GM18511 (cell line): ENCODE measurements at regions not wholly inside any gene's neighbourhood (a gene's known extent, or its start where the extent isn't known, plus 50 kb on each side); places are given as distances from the start of the nearest gene placed in this dataset.

Experiments used
- ATAC-seq: cut with Tn5 transposase; IDR thresholded peaks from one replicate; pipeline ENCODE4 v1.9.1; 2021; ENCODE audit warnings: mild to moderate bottlenecking, moderate library complexity; ENCODE audit not compliant: unreplicated experiment

DNA sequence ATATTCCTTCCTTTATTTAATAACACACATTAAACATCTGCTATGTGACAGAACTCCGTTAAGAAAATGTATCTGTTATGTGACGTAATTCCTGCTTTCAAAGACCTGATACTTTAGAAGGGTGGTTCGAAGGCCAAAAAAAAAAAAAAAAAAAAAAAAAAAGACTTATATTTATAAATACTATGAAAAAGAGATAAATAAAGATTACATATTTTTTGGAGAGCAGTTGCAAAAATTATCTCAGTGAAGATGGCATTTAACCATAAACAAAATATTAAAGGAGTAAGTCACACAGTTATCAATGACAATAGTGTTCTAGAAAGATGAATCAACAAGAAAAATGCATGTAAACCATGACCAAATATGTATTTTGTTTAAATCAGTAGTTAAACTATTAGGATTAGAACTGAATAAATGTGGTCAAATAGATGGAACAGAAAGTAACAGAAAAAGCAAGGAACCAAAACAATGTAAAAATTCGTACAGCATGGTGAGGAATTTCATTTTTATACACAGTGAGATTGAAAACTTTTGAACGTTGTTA lies 612.3 kb upstream of the SLITRK5 start:
- ATAC-seq = no peak

DNA sequence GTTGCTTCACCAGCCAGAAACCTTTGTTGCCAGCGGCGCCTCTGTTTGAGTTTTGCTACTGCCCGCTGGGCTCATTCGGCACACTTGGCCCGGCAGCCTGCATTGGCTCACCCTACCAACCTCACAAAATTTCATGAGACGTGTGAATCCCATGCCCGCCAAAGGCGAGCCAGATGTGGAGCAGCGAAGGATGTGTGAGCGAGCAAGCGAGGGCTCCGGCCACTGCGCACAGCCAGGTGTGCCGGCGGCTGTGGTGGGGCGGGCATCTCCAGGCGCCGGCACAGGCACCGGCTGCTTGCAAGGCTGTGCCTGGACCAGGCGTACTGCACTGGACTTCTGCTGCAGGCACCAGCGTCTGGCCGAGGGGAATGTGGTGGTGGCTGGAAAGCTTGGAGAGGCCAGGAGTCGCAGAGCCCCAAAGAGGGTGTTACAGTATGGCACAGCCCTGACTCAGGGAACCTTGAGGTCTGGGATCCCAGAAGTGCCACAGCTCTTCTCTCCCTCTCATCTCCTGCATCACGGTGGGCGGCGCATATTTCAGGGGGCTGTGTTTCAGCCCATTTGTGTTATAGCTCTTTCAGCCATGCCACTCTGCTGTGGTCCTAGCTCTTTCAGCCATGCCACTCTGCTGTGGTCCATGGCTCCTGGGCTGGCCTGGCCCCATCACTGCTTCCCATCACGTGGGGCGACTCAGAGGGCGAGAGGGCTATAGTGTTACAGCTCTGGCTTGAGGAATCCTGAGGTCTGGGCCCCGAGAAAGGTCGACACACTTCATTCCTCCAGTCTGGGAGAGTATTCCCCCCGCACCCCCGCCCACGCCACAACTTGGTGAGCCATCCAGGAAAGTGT lies 592.0 kb upstream of the SLITRK5 start:
- no peak for ATAC-seq

DNA sequence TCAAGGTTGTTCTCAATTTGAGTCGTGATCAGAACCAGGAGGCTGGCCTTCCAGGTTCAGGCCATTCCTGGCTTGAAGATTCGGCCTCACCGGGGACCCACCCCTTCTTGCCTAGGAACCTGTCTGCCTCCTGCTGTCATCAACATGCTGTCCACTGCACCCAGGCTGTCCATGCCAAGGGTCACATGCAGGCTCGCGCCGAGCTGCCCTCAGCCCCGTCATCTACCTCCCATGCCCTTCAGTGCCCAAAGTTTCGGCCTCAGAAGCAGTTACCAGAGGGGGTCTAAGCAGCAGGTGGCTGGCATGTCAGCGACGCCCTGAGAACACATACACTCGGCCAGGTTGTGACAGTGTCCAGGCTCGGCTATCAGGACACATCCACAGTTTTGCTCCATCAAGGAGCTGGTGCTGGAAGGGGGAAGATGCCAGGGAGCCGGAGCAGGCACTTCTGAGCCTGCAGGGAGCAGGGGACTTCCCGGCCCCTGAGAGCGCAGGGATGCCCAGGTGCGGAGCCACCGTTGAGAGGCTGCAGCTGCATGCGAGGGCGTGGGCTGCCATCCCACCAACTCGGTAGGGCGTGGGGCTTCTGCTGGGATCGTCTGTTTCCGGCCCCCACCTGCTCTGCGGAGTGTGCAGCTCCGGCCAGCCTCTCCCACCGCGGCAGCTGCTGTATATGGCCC lies 590.9 kb upstream of the SLITRK5 start:
- ATAC-seq = no peak

DNA sequence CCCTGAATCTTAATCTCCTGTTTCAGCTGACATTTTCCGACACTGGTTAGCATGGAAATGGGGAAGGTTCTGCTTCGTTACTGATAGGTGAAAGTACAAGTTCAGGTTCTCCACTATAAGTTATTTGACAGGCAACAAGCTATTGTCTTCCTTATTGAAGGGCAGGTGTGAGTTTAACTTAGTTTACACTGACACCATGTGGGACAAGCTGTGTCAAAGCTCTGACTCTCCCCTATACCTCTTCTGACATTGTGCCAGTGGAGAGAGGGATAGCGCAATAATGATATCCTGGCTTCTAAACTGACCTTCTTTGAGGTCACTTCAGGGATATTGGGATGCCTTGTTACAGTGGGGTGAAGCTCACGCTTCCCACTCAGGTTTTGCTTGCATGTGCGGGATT lies 587.0 kb upstream of the SLITRK5 start:
- ATAC-seq = no peak

DNA sequence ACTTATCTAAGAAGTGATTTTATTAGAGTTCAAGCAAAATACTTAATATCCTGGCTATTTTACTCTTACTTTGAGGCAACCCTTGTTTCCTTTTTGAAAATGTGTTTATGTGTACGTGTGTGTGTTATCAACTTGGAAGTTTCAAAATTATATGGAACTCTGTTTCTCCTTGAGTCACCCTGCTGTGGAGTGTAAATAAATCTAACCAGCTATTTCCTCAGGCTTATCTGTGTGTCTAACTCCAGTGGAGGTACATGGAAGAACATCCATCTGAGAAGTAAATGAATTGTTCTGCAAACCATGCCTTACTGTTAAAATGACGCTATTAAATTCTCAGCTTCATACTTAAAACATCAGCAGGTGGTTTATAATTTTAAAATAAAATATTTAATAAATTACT lies 583.4 kb upstream of the SLITRK5 start:
- no peak for ATAC-seq

DNA sequence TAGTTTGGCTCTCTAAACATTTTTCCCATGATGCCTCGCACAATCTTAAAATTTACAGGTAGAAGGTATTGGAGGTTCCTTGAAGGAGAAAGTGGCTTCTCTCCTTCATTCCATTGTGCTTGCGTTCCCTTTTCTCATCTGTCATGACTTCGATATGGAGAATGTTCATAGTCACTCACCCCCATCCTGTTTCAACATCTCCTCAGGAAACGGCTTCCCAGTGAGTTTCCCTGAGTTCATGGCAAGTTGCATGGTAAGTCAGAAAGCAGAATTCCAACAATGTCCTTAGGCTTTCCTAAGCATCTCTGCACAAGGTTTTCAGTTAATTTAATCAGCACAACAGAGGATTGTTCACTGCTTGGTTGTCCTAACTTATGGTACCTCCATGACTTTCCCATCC lies 581.8 kb upstream of the SLITRK5 start:
- ATAC-seq = no peak

DNA sequence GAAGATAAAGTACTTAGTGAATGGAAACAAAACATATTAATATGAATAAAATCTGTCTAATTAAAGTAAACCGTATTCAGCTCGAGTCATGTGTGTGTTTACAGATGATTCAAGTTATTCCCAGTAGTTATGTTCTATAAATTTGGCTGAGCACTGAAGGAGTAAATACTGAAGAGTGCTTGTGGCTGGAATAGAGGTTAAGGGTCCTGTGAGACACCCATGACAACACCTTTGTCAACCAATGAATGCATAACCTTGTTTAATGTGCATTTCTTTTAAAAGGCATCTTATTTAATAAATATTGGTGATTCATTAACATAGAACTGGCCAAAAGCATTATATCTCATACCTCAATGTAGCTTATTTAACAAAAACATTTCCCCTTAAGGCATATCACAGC lies 577.8 kb upstream of the SLITRK5 start:
- no peak for ATAC-seq

DNA sequence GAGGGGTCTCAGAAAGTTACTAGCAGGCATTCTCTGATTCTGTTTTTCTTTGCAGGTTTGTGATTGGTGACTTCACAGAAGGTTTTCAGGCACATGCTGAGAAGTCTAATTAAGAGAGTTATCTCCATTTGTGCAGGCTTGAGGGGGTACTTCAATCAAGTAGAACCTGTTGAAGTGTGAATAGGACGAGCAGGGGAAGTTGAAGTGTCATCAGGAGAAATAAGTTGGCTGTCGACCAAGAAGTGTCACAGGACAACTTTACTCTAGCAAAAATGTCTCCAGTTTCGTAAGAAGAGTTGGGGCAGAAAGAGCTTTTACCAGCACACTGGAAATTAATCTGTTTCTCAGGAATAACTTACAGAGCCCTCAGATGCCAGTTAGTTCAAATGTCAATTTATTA lies 576.5 kb upstream of the SLITRK5 start:
- ATAC-seq = no peak

DNA sequence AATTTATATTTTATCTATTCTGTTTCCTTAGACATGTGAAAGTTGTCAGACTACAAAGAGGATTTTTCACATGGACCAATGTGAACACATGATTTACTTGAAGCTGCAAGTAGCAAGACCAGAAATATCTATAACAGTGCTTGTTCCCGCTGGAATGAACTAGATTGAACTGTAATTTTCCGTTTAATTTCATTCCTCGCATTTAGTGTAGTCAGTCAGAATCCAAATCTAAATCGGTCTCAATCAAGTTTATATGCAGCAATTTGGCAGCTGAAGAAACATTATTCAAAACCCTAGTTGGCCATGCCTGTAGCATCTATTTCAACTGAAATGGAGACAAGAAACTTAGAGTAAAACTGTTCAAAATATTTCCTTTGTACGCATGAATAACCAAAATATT lies 570.7 kb upstream of the SLITRK5 start:
- ATAC-seq = no peak

DNA sequence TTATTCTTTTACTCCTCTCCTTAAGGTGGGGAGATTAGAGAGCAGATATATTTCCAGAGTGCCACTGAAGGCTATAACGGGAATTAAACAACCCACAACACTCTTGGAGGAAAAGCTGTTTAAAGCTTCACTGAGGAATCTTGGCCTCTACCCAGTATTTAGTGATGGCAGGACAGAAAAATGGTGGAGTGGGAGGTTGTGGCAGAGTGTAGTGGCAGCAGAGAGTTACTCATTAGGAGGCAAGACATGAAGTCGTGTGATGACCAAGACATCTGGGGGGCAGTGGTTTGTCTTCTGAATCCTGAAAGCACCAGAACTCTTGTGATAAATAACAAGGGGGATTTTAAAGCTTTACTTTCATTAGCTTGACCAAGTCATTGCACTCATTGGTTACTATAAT lies 563.5 kb upstream of the SLITRK5 start:
- ATAC-seq = no peak

DNA sequence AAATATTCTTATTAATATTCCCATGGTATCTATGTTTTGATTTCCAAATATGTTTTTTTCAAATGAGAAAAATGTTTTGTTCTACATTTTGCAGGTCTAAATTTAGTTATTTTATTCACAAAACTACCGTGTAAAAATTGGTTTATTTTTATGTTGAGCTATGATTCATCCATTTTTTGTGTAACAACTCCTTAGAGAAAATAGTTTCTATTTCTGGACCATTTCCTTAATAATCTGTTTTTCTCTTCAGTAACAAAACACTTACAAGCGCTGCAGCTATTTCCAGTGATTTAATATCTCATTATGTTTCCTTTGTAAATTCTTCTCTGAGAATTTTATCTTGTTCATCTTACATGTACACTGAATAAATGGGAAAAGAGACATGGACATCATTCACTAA lies 550.7 kb upstream of the SLITRK5 start:
- no peak for ATAC-seq

DNA sequence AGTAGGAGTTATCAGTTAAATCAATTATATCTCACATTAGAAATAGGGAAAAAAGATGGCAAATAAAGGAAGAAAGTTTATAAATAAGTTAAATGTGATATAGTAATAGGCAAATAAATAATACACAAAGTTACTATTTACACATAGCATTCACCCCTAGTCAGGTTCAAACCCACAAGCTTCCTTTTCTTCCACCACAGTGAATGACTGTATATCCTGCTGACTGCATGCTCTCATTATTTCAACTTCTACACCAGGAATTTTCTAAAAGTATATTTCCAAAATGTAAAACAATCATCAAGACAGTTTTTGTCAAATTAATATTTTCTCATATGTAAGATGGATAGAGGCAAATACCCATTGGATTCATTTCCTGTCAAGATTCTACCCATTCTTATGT lies 548.6 kb upstream of the SLITRK5 start:
- no peak for ATAC-seq

DNA sequence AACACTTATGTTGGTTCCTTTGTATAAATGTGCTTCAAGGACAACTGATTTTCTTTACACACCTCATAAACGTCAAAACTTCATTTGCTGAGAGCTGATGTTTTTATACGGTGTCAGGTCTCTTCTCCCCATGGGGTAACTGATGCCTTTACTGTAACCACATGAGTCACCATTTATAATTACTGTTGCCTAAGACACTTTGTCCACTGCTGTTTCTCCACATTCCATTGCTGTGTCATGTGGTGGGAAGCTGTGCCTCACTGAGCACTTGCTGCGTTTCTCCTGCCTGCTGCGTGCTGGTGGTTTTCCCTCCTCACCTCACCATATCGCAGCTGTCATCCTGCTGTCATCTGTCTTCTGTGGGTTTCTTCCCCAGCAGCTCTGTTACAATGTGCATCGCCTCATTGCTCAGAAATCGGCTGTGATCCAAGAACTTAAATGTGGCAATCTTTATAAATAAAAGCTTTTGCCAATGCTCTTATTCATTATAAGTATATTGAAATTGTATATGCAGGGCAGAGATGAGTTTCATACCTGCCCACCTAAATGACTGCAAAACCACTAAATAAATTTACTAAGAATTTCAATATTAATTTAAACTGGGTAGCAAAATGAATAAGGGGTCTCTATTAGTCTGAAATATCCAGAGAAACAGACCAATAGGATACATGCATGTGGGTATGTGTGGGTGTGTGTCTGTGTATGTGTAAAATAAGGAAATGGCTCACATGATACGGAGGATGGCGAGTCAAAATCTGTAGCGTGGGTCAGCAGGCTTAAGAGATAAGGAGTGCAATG lies 547.0 kb upstream of the SLITRK5 start:
- no peak for ATAC-seq

DNA sequence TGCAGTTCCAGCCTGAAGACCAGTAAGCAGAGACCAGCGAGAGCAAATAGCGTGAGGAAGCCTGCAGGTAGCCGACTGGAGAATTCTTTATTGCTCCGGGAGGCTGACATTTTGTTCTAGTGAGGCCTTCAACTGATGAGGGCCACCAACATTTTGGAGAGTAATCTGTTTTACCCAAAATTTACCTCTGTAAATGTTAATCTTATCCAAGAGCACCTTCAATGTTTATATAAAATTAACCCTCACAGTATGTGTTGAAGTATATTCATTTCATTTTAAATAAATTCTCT lies 546.4 kb upstream of the SLITRK5 start:
- ATAC-seq = no peak

DNA sequence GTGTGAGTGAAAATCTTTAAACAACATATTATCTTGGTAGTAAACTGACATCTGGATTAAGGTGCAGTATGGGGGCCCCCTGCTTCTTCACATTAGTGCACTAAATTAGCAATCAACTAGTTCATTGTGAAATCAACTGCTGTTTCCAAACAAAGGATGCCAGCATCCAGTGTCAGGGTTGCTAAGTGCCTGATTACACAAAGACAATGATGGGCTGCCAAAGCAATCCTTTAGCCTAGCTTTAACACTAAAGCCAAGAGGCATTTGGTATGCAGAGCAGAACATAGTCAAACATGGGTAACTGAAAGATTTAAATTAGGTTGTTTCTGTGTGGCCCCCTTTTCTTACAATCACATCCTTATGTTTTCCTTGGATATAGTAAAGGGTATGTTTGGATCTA lies 543.1 kb upstream of the SLITRK5 start:
- no peak for ATAC-seq

DNA sequence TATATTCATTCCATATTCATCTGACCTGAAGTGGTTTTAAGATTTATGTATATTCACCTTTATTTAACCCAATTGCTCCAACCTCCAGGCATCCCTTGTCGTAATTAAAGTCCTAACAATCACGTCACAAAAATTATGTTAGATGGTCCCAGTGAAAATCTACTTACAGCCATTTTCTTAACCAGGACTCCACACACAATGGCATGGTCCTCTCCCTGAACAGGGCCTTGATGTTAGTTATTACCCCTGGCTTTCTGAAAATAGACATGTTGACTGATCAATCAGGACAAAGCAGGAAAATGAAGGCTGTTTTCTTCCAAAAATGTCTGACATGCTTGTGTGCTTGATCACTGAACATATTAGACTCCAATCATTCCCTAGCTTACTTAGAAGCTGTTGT lies 542.7 kb upstream of the SLITRK5 start:
- no peak for ATAC-seq

DNA sequence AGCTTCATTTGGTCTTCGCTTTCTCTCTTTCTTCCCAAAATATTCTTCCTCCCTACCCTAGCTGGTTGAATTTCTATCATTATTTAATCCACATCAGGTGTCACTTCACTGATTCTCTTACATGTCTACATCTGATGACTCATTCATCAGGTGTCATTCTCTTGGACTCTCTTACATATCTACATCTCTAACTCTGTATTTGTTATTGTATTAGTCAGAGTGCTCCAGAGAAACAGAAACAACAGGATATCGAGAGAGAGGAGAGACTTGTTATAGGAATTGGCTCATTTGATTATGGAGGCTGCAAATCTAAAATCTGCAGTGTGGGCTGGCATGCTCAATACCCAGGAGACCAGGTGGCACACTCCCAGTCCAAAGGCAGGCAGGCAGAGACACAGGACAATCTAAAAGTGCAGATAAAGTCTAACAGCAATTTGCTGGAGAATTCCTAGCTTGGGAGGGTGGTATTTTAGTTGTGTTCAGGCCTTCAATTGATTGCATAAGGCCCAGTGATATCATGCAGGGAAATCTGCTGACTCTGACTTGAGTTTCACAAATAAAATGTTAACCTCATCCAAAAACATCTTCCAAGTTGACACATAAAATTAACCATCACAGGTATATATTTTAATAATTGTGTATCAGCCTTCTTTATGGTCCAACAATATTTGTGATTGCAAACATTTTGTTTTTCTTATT lies 541.4 kb upstream of the SLITRK5 start:
- ATAC-seq = no peak

DNA sequence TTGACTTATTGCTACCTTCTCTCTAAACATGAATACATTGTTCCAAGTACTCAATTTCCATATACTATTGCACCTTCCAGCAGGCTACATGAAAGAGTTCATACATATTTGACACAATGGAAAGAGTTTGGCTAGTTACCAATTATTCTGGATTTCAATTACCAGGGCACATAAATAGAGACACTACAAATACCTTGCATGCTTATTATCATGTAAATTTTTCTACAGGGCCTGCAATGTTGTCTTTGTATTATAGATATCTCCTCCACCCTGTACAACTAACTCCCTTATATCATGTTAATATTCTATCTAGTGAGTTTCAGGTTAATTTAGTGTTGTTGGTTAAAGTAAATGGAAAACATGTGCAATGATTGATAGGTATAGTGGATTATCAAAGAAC lies 540.7 kb upstream of the SLITRK5 start:
- no peak for ATAC-seq

DNA sequence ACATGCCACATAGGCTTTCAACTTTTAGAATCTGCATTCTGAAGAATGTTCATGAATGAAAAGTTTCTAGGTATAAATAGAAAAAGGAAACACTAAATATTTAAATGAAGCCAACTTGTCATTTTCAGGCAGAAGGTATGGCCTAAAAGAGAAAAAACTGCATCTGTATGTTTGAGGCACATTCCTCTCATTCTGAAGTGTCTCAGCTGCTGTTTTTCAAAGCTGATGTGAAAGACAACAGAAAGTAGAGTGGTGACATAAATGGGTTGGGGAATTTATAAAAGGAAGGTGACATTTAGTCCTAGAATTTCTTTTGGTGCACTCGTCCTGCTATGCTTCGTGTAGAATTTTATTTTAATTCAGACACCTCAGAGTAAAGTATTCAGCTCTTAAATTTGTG lies 539.6 kb upstream of the SLITRK5 start:
- ATAC-seq = no peak

DNA sequence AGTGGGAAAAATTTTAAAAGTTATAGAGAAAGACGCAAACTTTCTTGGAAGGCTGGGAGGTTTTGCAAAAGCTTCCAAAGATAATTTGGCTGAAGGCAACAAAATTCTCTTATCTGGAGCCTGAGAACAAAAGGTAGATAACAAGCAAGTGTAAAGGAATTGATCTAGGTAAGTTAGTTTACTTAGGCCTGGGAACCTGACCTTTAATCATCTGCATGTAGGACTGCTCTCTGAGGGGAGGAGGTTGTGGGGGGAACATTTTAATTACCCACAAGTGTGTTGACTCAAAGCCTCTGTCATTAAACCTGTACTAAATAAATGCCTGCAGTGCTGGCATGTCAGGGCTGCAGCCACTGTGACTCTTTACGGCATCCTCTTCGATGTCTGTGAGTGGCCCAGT lies 532.3 kb upstream of the SLITRK5 start:
- ATAC-seq = no peak

DNA sequence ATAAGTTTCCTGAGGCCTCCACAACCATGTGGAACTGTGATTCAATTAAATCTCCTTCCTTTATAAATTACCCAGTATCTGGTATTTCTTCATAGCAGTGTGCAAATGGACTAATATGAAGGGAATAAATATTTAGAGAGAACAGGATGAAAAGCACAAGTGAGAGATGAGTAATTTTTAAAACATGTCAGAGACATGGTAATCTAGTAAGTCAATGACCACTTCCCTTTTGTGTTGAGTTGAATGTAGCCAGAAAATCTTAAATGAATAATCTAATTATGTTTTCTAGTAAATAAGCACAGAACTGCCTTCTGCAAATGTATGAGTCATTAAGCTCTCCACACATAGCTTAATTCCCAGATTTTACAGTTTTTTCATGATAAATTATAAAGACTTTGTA lies 524.1 kb upstream of the SLITRK5 start:
- ATAC-seq = no peak
